Calu3 (cell line): ENCODE measurements at regions not wholly inside any gene's neighbourhood (a gene's known extent, or its start where the extent isn't known, plus 50 kb on each side); places are given as distances from the start of the nearest gene placed in this dataset.

Experiments
- BruUV-seq: library from RNA; stranded (reverse); fragments of 400-500 nt; replicated peaks from 2 replicates; lab custom pipeline; 2021; lab: Mats Ljungman, UMichigan
- CTCF ChIA-PET: fragments of 300-600 bp; sonication (Branson Sonifier 250); formaldehyde crosslinking; loops from one replicate; lab custom pipeline; 2022; ENCODE audit warnings: antibody characterized with exemption; lab: Charles Lee
- DNase-seq: peaks from one replicate; pipeline ENCODE4 v3.0.0; 2022
- H3K27ac Mint-ChIP-seq: one replicate; pipeline ENCODE4 v1.8.0; 2022; ENCODE audit warnings: mixed read lengths; ENCODE audit not compliant: unreplicated experiment
- H3K27me3 Mint-ChIP-seq: one replicate; pipeline ENCODE4 v1.8.0; 2022; ENCODE audit warnings: mixed read lengths; ENCODE audit not compliant: unreplicated experiment
- H3K36me3 Mint-ChIP-seq: one replicate; pipeline ENCODE4 v1.8.0; 2022; ENCODE audit warnings: mild to moderate bottlenecking, moderate library complexity, mixed read lengths; ENCODE audit not compliant: insufficient read depth, unreplicated experiment
- H3K4me1 Mint-ChIP-seq: one replicate; pipeline ENCODE4 v1.8.0; 2022; ENCODE audit warnings: mild to moderate bottlenecking, low read depth, mixed read lengths; ENCODE audit not compliant: unreplicated experiment
- H3K4me3 Mint-ChIP-seq: one replicate; pipeline ENCODE4 v1.8.0; 2022; ENCODE audit warnings: mild to moderate bottlenecking, low read depth, moderate library complexity, mixed read lengths; ENCODE audit not compliant: unreplicated experiment
- H3K9me3 Mint-ChIP-seq: one replicate; pipeline ENCODE4 v1.8.0; 2022; ENCODE audit warnings: low read depth, mixed read lengths; ENCODE audit not compliant: unreplicated experiment
- CTCF ChIP-seq: fragments of 200-600 bp; IDR thresholded peaks from one replicate; pipeline ENCODE4 v1.8.0; 2022; ENCODE audit warnings: antibody characterized with exemption; ENCODE audit not compliant: unreplicated experiment
- intact Hi-C: fragments of 100-400 bp; cut with micrococcal nuclease; formaldehyde crosslinking; loops from one replicate; pipeline ENCODE4 v1.10.0; 2022; ENCODE audit not compliant: unreplicated experiment

GRCh38 chr3:3366386-3366785 lies 186.9 kb upstream of the CRBN start:
- Mint-ChIP-seq H3K4me3 (no peak overlapping the region), H3K36me3 (no peaks in the 10 kb centered on the region), H3K4me1 (no peaks in the 10 kb centered on the region), H3K27ac (no peak overlapping the region), H3K9me3 (peaks cover 8% of the 10 kb centered on the region), H3K27me3 (no peaks in the 10 kb centered on the region)
- CTCF ChIA-PET, result no interaction called here
- no TSS peak for BruUV-seq
- intact Hi-C loops, result no loop called here
- no peak for DNase-seq
- no peak for TF ChIP-seq CTCF

GRCh38 chr3:3365716-3366115 lies 186.2 kb upstream of the CRBN start:
- BruUV-seq, result no TSS peak
- Mint-ChIP-seq H3K4me3 (no peak overlapping the region), H3K27me3 (no peaks in the 10 kb centered on the region), H3K9me3 (peaks cover 8% of the 10 kb centered on the region), H3K4me1 (no peaks in the 10 kb centered on the region), H3K36me3 (no peaks in the 10 kb centered on the region), H3K27ac (no peak overlapping the region)
- intact Hi-C loops, result no loop called here
- no peak for TF ChIP-seq CTCF
- CTCF ChIA-PET, result no interaction called here
- no peak for DNase-seq

GRCh38 chr3:3356846-3357245 lies 177.4 kb upstream of the CRBN start:
- no TSS peak for BruUV-seq
- no peak overlapping the region for H3K4me3 Mint-ChIP-seq
- no peaks in the 10 kb centered on the region for H3K4me1 Mint-ChIP-seq
- no peak for DNase-seq
- intact Hi-C loops, result no loop called here
- TF ChIP-seq CTCF, result no peak
- no peak overlapping the region for H3K27ac Mint-ChIP-seq
- peaks cover 6% of the 10 kb centered on the region for H3K9me3 Mint-ChIP-seq
- H3K27me3 Mint-ChIP-seq, result no peaks in the 10 kb centered on the region
- CTCF ChIA-PET, result no interaction called here
- H3K36me3 Mint-ChIP-seq, result no peaks in the 10 kb centered on the region

GRCh38 chr3:3355442-3355841 lies 176.0 kb upstream of the CRBN start:
- DNase-seq, result no peak
- Mint-ChIP-seq H3K4me1 (no peaks in the 10 kb centered on the region), H3K9me3 (peaks cover 6% of the 10 kb centered on the region), H3K27ac (no peak overlapping the region), H3K36me3 (no peaks in the 10 kb centered on the region), H3K27me3 (no peaks in the 10 kb centered on the region), H3K4me3 (no peak overlapping the region)
- TF ChIP-seq CTCF, result no peak
- CTCF ChIA-PET, result no interaction called here
- intact Hi-C loops, result no loop called here
- no TSS peak for BruUV-seq
